SK-N-SH (cell line): ENCODE measurements at regions not wholly inside any gene's neighbourhood (a gene's known extent, or its start where the extent isn't known, plus 50 kb on each side); places are given as distances from the start of the nearest gene placed in this dataset.

ENCODE experiments used
- ELF1 ChIP-seq: IDR thresholded peaks from 2 replicates; pipeline ENCODE4 v1.4.0; 2012
- EP300 ChIP-seq, 2 experiments: IDR thresholded peaks; 2 replicates each; pipeline versions ENCODE4 v1.4.0 to v1.6.1; 2012; ENCODE audit warnings: borderline replicate concordance in 1 of 2, low read depth in 1 of 2, low read length in 1 of 2
- EZH2phosphoT487 ChIP-seq: fragments of 200-600 bp; sonication (generic); IDR thresholded peaks from 2 replicates; pipeline ENCODE4 v1.6.1; 2017; ENCODE audit warnings: low read depth, mixed run types, mild to moderate bottlenecking, antibody characterized with exemption, moderate library complexity, borderline replicate concordance
- FOSL2 ChIP-seq: IDR thresholded peaks from 2 replicates; pipeline ENCODE4 v1.4.0; 2012; ENCODE audit warnings: low read depth, mild to moderate bottlenecking, moderate library complexity, borderline replicate concordance
- MXI1 ChIP-seq: IDR thresholded peaks from 2 replicates; pipeline ENCODE4 v1.6.1; 2012; ENCODE audit warnings: mild to moderate bottlenecking, low read depth, low read length, improper control_type of control experiment
- NFIC ChIP-seq: IDR thresholded peaks from 2 replicates; pipeline ENCODE4 v1.4.0; 2012; ENCODE audit warnings: borderline replicate concordance
- POLR2AphosphoS5 ChIP-seq: IDR thresholded peaks from 2 replicates; pipeline ENCODE4 v1.6.1; 2012; ENCODE audit warnings: low read depth, low read length
- TAF1 ChIP-seq: IDR thresholded peaks from 2 replicates; pipeline ENCODE4 v1.6.1; 2012; ENCODE audit warnings: low read depth, mild to moderate bottlenecking, low read length, moderate library complexity, borderline replicate concordance
- TEAD4 ChIP-seq: IDR thresholded peaks from 2 replicates; pipeline ENCODE4 v1.4.0; 2012; ENCODE audit warnings: mild to moderate bottlenecking, borderline replicate concordance; ENCODE audit not compliant: insufficient read depth
- YY1 ChIP-seq: IDR thresholded peaks from 2 replicates; pipeline ENCODE4 v1.4.0; 2012; ENCODE audit warnings: low read depth, mild to moderate bottlenecking
- TF ChIP-seq, protein P1 (sequence below): fragments of 200-600 bp; sonication (generic); IDR thresholded peaks from 2 replicates; pipeline ENCODE4 v1.6.1; 2017; ENCODE audit warnings: antibody characterized with exemption, mild to moderate bottlenecking, moderate library complexity
- TF ChIP-seq, protein P2 (sequence below): IDR thresholded peaks from 2 replicates; pipeline ENCODE4 v1.6.1; 2012; ENCODE audit warnings: mild to moderate bottlenecking, low read depth, low read length, moderate library complexity
- TF ChIP-seq, protein P3 (sequence below): IDR thresholded peaks from 2 replicates; pipeline ENCODE4; 2012

DNA sequence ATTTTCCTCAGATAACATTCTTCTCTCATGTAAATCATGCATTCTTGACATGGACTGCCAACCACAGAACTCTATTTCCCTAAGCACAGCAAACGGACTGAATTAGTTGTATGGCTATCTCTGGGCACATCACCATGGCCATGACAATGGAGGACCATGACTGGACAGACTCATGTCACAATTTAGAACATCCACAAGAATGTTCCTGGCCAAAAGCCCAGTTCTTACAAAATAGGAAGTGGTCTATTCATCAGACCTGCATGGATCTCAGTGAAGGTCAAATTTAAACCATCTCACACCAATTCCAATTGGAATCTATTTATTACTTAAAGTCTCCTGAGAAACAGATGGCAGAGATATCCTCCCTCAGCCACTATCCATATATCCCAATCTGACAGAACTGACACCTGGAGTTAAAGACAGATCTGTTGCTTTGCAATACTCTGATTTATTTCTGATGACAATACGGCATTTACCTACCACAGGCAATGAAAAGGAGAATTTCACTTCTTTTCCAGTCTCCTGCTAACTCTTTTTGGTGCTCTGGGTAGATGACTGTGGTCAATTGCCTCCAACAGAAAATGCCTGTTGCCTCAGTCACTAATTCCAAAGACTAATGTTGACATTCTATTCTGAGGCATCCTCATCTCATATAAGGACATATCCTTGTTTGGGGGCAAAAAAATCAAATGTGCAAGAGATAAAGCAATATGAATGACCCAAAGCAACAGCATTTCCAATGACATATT, 254.8 kb downstream of the HTR7 start:
- TF ChIP-seq NFIC: no peak
- TF ChIP-seq, protein P1, sequence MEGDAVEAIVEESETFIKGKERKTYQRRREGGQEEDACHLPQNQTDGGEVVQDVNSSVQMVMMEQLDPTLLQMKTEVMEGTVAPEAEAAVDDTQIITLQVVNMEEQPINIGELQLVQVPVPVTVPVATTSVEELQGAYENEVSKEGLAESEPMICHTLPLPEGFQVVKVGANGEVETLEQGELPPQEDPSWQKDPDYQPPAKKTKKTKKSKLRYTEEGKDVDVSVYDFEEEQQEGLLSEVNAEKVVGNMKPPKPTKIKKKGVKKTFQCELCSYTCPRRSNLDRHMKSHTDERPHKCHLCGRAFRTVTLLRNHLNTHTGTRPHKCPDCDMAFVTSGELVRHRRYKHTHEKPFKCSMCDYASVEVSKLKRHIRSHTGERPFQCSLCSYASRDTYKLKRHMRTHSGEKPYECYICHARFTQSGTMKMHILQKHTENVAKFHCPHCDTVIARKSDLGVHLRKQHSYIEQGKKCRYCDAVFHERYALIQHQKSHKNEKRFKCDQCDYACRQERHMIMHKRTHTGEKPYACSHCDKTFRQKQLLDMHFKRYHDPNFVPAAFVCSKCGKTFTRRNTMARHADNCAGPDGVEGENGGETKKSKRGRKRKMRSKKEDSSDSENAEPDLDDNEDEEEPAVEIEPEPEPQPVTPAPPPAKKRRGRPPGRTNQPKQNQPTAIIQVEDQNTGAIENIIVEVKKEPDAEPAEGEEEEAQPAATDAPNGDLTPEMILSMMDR: no peak
- TF ChIP-seq, protein P2, sequence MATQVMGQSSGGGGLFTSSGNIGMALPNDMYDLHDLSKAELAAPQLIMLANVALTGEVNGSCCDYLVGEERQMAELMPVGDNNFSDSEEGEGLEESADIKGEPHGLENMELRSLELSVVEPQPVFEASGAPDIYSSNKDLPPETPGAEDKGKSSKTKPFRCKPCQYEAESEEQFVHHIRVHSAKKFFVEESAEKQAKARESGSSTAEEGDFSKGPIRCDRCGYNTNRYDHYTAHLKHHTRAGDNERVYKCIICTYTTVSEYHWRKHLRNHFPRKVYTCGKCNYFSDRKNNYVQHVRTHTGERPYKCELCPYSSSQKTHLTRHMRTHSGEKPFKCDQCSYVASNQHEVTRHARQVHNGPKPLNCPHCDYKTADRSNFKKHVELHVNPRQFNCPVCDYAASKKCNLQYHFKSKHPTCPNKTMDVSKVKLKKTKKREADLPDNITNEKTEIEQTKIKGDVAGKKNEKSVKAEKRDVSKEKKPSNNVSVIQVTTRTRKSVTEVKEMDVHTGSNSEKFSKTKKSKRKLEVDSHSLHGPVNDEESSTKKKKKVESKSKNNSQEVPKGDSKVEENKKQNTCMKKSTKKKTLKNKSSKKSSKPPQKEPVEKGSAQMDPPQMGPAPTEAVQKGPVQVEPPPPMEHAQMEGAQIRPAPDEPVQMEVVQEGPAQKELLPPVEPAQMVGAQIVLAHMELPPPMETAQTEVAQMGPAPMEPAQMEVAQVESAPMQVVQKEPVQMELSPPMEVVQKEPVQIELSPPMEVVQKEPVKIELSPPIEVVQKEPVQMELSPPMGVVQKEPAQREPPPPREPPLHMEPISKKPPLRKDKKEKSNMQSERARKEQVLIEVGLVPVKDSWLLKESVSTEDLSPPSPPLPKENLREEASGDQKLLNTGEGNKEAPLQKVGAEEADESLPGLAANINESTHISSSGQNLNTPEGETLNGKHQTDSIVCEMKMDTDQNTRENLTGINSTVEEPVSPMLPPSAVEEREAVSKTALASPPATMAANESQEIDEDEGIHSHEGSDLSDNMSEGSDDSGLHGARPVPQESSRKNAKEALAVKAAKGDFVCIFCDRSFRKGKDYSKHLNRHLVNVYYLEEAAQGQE: no peak
- no peak for TF ChIP-seq ELF1
- no peak for TF ChIP-seq FOSL2
- TF ChIP-seq EZH2phosphoT487: no peak
- TF ChIP-seq TAF1: no peak
- no peak for TF ChIP-seq YY1
- TF ChIP-seq, protein P3, sequence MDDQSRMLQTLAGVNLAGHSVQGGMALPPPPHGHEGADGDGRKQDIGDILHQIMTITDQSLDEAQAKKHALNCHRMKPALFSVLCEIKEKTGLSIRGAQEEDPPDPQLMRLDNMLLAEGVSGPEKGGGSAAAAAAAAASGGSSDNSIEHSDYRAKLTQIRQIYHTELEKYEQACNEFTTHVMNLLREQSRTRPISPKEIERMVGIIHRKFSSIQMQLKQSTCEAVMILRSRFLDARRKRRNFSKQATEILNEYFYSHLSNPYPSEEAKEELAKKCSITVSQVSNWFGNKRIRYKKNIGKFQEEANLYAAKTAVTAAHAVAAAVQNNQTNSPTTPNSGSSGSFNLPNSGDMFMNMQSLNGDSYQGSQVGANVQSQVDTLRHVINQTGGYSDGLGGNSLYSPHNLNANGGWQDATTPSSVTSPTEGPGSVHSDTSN: no peak
- no peak for TF ChIP-seq POLR2AphosphoS5
- TF ChIP-seq MXI1: no peak
- no peak for TF ChIP-seq EP300 (IDR thresholded peaks at IDR 0.05; ENCODE audit: borderline replicate concordance in 1 of 2, low read depth in 1 of 2, low read length in 1 of 2)
- TF ChIP-seq TEAD4: no peak
